ENCODE measurements at regions not wholly inside any gene's neighbourhood (a gene's known extent, or its start where the extent isn't known, plus 50 kb on each side); places are given as distances from the start of the nearest gene placed in this dataset.

- DNase-seq, result no peak
Observed at GRCh38 chr22:22144858-22145257, 99.7 kb upstream of the VPREB1 start.

- DNase-seq, result no peak
Observed at GRCh38 chr22:22143448-22143847, 101.1 kb upstream of the VPREB1 start.

- DNase-seq, result no peak
Observed at GRCh38 chr22:22142661-22143060, 101.9 kb upstream of the VPREB1 start.

- no peak for DNase-seq
Observed at GRCh38 chr22:22141771-22142591, 102.6 kb upstream of the VPREB1 start.

GRCh38 chr22:22141031-22141430 lies 103.6 kb upstream of the VPREB1 start:
- DNase-seq, result no peak

- no peak for DNase-seq
Observed at GRCh38 chr22:22139364-22139763, 105.2 kb upstream of the VPREB1 start.

GRCh38 chr22:22138915-22139314 lies 105.7 kb upstream of the VPREB1 start:
- DNase-seq, result no peak

GRCh38 chr22:22137891-22138290 lies 106.7 kb upstream of the VPREB1 start:
- no peak for DNase-seq

- DNase-seq, result no peak
Observed at GRCh38 chr22:22133910-22134309, 110.7 kb upstream of the VPREB1 start.

GRCh38 chr22:22130953-22131608 lies 113.5 kb upstream of the VPREB1 start:
- no peak for DNase-seq

GRCh38 chr22:22129387-22129786 lies 115.2 kb upstream of the VPREB1 start:
- no peak for DNase-seq

GRCh38 chr22:22128440-22128839 lies 116.1 kb upstream of the VPREB1 start:
- DNase-seq, result no peak

GRCh38 chr22:22127100-22127499 lies 117.5 kb upstream of the VPREB1 start:
- DNase-seq, result no peak

- no peak for DNase-seq
Observed at GRCh38 chr22:22125579-22126468, 118.8 kb upstream of the VPREB1 start.

GRCh38 chr22:22125028-22125578 lies 119.5 kb upstream of the VPREB1 start:
- no peak for DNase-seq

- DNase-seq, result no peak
Observed at GRCh38 chr22:22124374-22124773, 120.2 kb upstream of the VPREB1 start.

- DNase-seq, result no peak
Observed at GRCh38 chr22:22123960-22124278, 120.7 kb upstream of the VPREB1 start.

GRCh38 chr22:22123118-22123959 lies 121.2 kb upstream of the VPREB1 start:
- DNase-seq, result no peak

GRCh38 chr22:22122348-22123117 lies 122.1 kb upstream of the VPREB1 start:
- no peak for DNase-seq

- DNase-seq, result no peak
Observed at GRCh38 chr22:22121445-22121844, 123.1 kb upstream of the VPREB1 start.

- DNase-seq, result no peak
Observed at GRCh38 chr22:22120160-22120559, 124.4 kb upstream of the VPREB1 start.

- DNase-seq, result no peak
Observed at GRCh38 chr22:22118987-22119386, 125.6 kb upstream of the VPREB1 start.

Measured in activated CD4-positive, alpha-beta T cell treated with anti-CD3 and anti-CD28 coated beads, Interleukin-2, amount 50 U/mL, for 4 hours (primary cell).